Calu3 (cell line): ENCODE measurements at regions not wholly inside any gene's neighbourhood (a gene's known extent, or its start where the extent isn't known, plus 50 kb on each side); places are given as distances from the start of the nearest gene placed in this dataset.

ENCODE experiments used
- BruUV-seq: library from RNA; stranded (reverse); fragments of 400-500 nt; replicated peaks from 2 replicates; lab custom pipeline; 2021; lab: Mats Ljungman, UMichigan
- CTCF ChIA-PET: fragments of 300-600 bp; sonication (Branson Sonifier 250); formaldehyde crosslinking; loops from one replicate; lab custom pipeline; 2022; ENCODE audit warnings: antibody characterized with exemption; lab: Charles Lee
- DNase-seq: peaks from one replicate; pipeline ENCODE4 v3.0.0; 2022
- H3K27ac Mint-ChIP-seq: one replicate; pipeline ENCODE4 v1.8.0; 2022; ENCODE audit warnings: mixed read lengths; ENCODE audit not compliant: unreplicated experiment
- H3K27me3 Mint-ChIP-seq: one replicate; pipeline ENCODE4 v1.8.0; 2022; ENCODE audit warnings: mixed read lengths; ENCODE audit not compliant: unreplicated experiment
- H3K36me3 Mint-ChIP-seq: one replicate; pipeline ENCODE4 v1.8.0; 2022; ENCODE audit warnings: mild to moderate bottlenecking, moderate library complexity, mixed read lengths; ENCODE audit not compliant: insufficient read depth, unreplicated experiment
- H3K4me1 Mint-ChIP-seq: one replicate; pipeline ENCODE4 v1.8.0; 2022; ENCODE audit warnings: mild to moderate bottlenecking, low read depth, mixed read lengths; ENCODE audit not compliant: unreplicated experiment
- H3K4me3 Mint-ChIP-seq: one replicate; pipeline ENCODE4 v1.8.0; 2022; ENCODE audit warnings: mild to moderate bottlenecking, low read depth, moderate library complexity, mixed read lengths; ENCODE audit not compliant: unreplicated experiment
- H3K9me3 Mint-ChIP-seq: one replicate; pipeline ENCODE4 v1.8.0; 2022; ENCODE audit warnings: low read depth, mixed read lengths; ENCODE audit not compliant: unreplicated experiment
- intact Hi-C: fragments of 100-400 bp; cut with micrococcal nuclease; formaldehyde crosslinking; loops from one replicate; pipeline ENCODE4 v1.10.0; 2022; ENCODE audit not compliant: unreplicated experiment
- TF ChIP-seq, protein P1 (sequence below): fragments of 200-600 bp; IDR thresholded peaks from one replicate; pipeline ENCODE4 v1.8.0; 2022; ENCODE audit warnings: antibody characterized with exemption; ENCODE audit not compliant: unreplicated experiment

DNA sequence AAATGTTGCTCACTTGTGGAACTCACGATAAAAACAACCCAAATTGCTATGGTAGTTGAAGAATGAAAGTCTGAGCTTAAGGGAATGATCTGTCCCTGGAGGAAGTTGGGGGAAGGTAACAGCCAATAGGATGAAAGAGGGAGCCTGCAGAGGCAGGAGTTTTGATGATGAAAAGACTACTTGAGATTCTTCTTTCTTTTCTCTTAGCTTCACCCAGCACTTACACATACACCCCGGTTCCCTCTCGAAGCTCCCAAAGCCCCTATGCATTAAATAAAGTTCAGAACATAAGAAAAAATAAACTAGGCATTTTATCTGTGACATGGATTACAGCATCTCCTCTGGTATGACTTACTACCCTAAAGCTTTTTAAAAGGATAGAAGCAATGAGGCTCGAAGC, 122.9 kb upstream of the GATB start:
- Mint-ChIP-seq H3K27me3 (peaks cover 62% of the 10 kb centered on the region), H3K27ac (no peak overlapping the region), H3K4me3 (no peak overlapping the region), H3K4me1 (no peaks in the 10 kb centered on the region), H3K9me3 (no peaks in the 10 kb centered on the region), H3K36me3 (no peaks in the 10 kb centered on the region)
- intact Hi-C loops, result no loop called here
- TF ChIP-seq, protein P1, sequence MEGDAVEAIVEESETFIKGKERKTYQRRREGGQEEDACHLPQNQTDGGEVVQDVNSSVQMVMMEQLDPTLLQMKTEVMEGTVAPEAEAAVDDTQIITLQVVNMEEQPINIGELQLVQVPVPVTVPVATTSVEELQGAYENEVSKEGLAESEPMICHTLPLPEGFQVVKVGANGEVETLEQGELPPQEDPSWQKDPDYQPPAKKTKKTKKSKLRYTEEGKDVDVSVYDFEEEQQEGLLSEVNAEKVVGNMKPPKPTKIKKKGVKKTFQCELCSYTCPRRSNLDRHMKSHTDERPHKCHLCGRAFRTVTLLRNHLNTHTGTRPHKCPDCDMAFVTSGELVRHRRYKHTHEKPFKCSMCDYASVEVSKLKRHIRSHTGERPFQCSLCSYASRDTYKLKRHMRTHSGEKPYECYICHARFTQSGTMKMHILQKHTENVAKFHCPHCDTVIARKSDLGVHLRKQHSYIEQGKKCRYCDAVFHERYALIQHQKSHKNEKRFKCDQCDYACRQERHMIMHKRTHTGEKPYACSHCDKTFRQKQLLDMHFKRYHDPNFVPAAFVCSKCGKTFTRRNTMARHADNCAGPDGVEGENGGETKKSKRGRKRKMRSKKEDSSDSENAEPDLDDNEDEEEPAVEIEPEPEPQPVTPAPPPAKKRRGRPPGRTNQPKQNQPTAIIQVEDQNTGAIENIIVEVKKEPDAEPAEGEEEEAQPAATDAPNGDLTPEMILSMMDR, result no peak
- BruUV-seq, result no TSS peak
- no peak for DNase-seq
- CTCF ChIA-PET, result interaction anchor here (0.5 kb wide), 1 partner anchor 549 kb away, joined by 6 read pairs; no protein-coding TSS in a partner anchor

DNA sequence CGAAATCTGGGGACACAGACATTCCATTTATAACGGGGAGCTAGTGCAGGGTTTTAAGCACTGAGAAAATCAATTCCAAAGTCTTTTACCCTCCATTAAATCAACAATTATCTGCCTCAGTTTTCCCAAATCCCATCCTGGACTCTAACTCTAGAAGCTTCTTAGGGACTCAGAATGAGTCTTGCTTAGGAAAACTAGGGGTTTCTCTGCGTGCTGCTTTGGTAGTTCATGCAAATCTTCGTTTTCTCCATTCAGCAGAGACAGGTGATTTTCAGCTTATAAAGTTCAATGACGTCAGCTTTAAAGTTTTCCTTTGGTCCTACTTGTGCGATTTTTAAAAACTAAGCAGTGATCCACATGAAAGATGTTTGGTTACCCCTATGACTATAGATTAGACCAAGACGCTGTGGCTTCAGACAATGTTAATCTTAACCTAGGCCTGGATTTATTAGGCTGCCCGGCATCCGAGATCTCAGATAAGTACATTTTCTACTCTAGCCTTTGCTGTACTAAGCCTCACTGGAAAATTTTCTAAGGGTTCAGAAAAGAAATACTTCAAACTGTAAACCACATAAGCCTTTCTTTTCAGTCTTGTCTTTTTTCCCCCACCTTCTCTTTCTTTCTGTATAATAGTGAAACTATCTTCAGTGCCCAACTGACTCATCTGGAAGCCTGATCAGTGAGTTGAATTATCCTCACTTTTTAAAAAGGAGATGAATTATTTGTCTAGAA, 121.4 kb upstream of the GATB start:
- peaks cover 64% of the 10 kb centered on the region for H3K27me3 Mint-ChIP-seq
- no peaks in the 10 kb centered on the region for H3K9me3 Mint-ChIP-seq
- no peaks in the 10 kb centered on the region for H3K36me3 Mint-ChIP-seq
- H3K4me1 Mint-ChIP-seq, result no peaks in the 10 kb centered on the region
- DNase-seq, result no peak
- H3K27ac Mint-ChIP-seq, result no peak overlapping the region
- intact Hi-C loops, result no loop called here
- CTCF ChIA-PET, result no interaction called here
- no peak overlapping the region for H3K4me3 Mint-ChIP-seq
- TF ChIP-seq, protein P1, result no peak
- BruUV-seq, result no TSS peak

DNA sequence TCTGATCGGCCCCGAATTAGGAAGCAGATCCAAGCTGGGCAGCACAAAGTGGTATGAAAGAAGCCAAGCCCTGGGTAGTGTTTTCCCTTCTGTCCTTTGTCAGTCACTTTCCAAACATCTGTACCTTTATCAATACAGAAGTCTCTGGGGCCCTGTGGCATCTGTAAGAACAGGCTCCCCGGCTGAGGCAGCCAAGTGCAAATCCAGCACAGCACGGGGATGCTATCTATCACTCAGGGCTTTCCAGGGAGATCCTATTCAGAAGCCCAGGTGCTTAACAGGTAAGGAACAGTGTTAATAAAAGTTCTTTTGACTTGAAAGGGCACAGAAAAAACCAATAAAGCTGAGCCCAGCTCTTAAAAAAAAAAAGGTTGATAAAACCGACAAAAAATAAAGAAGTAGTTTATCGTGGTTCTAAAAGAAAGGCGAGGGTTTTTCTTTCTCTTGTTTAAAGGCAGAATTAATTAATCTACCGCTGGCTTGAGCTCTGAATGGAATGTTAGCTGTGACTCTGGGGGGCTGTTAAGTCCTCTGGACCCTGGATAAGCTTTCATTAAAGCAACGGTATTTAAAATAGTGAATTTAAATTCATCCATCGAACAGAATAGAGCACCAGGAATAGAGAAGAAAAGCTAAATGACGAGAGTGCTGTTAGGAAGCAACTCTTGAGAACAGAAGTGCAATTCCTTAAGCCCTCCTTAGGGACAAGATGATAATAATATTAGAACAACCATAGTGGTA, 119.1 kb upstream of the GATB start:
- Mint-ChIP-seq H3K9me3 (no peaks in the 10 kb centered on the region), H3K4me3 (no peak overlapping the region), H3K27me3 (peaks cover 85% of the 10 kb centered on the region), H3K4me1 (no peaks in the 10 kb centered on the region), H3K27ac (no peak overlapping the region), H3K36me3 (no peaks in the 10 kb centered on the region)
- TF ChIP-seq, protein P1, result no peak
- CTCF ChIA-PET, result no interaction called here
- DNase-seq, result no peak
- intact Hi-C loops, result no loop called here
- BruUV-seq, result no TSS peak

DNA sequence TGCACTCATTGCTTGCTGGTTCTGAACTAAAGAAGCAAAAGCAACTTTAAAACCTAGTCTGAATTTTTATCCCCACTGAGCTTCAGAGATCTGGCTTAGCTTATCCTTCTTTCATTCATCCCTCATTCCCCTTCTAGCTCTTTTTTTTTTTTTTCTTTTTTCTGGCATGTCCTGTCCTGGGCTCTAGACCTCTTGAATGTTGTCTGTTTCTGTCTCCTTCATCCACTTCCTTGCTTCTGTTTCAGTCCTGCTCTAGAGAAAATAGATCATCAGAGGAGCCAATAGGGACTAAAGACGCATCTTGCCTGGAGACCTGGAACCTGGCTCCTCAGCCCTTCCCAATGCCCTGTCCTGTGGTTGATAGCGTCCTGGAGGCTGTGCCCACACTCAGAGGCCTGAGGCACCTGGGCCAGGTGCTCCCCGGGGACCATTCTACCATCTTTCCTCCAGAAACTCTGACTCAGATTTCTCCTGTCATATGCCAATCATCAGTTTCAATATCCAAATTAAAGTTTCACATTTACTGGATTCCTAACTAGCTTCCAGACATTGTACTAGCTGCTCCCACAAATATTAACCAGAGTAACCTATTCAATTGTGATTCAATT, 115.7 kb upstream of the GATB start:
- CTCF ChIA-PET, result interaction anchor here (0.6 to 0.7 kb wide), 2 partner anchors 399 to 1315 kb away, joined by 3 to 9 read pairs; no protein-coding TSS in a partner anchor
- DNase-seq, result no peak
- Mint-ChIP-seq H3K9me3 (peaks cover 4% of the 10 kb centered on the region), H3K4me1 (no peaks in the 10 kb centered on the region), H3K27ac (no peak overlapping the region), H3K27me3 (peaks cover 80% of the 10 kb centered on the region), H3K4me3 (no peak overlapping the region), H3K36me3 (no peaks in the 10 kb centered on the region)
- BruUV-seq, result no TSS peak
- TF ChIP-seq, protein P1, result no peak
- intact Hi-C loops, result no loop called here
